Hepatocyte (in vitro differentiated cells): ENCODE measurements at regions not wholly inside any gene's neighbourhood (a gene's known extent, or its start where the extent isn't known, plus 50 kb on each side); places are given as distances from the start of the nearest gene placed in this dataset.

Experiments used
- DNase-seq: peaks from one replicate; pipeline ENCODE4 v3.0.0-alpha.2; 2016; ENCODE audit warnings: low spot score
- H2AFZ ChIP-seq: fragments of 200-600 bp; sonication (generic); 2 replicates; pipeline ENCODE4 v1.6.0; 2016; ENCODE audit warnings: antibody characterized with exemption, mild to moderate bottlenecking
- H3K27ac ChIP-seq: fragments of 200-600 bp; sonication (generic); 2 replicates; pipeline ENCODE4 v1.5.1; 2016; ENCODE audit warnings: mild to moderate bottlenecking
- H3K27me3 ChIP-seq: fragments of 200-600 bp; sonication (generic); 2 replicates; pipeline ENCODE4 v1.6.1; 2016
- H3K36me3 ChIP-seq: fragments of 200-600 bp; sonication (generic); replicated peaks from 2 replicates; pipeline ENCODE4 v1.5.1; 2016; ENCODE audit warnings: low read depth; ENCODE audit not compliant: insufficient read depth
- H3K4me1 ChIP-seq: fragments of 200-600 bp; sonication (generic); 2 replicates; pipeline ENCODE4 v1.5.1; 2016; ENCODE audit warnings: mild to moderate bottlenecking, moderate library complexity; ENCODE audit not compliant: insufficient read depth
- H3K4me2 ChIP-seq: fragments of 200-600 bp; sonication (generic); 2 replicates; pipeline ENCODE4 v1.6.0; 2016
- H3K4me3 ChIP-seq: fragments of 200-600 bp; sonication (generic); 2 replicates; pipeline ENCODE4 v1.5.1; 2016; ENCODE audit warnings: mild to moderate bottlenecking
- H3K79me2 ChIP-seq: fragments of 200-600 bp; sonication (generic); 2 replicates; pipeline ENCODE4 v1.6.0; 2017; ENCODE audit warnings: mild to moderate bottlenecking
- H3K9me2 ChIP-seq: fragments of 200-600 bp; sonication (generic); replicated peaks from 2 replicates; pipeline ENCODE4 v1.6.0; 2017; ENCODE audit warnings: mild to moderate bottlenecking; ENCODE audit not compliant: insufficient read depth
- H3K9me3 ChIP-seq: fragments of 200-600 bp; sonication (generic); 2 replicates; pipeline ENCODE4 v1.5.1; 2016; ENCODE audit warnings: low read depth, mild to moderate bottlenecking
- H4K20me1 ChIP-seq: fragments of 200-600 bp; sonication (generic); 2 replicates; pipeline ENCODE4 v1.6.0; 2016; ENCODE audit warnings: mild to moderate bottlenecking; ENCODE audit not compliant: insufficient read depth, poor library complexity, severe bottlenecking
- EZH2 ChIP-seq: fragments of 200-600 bp; sonication (generic); IDR thresholded peaks from 2 replicates; pipeline ENCODE4 v1.6.1; 2016; ENCODE audit warnings: antibody characterized with exemption, mild to moderate bottlenecking, borderline replicate concordance
- EZH2phosphoT487 ChIP-seq: fragments of 200-600 bp; sonication (generic); IDR thresholded peaks from one replicate; pipeline ENCODE4 v1.6.1; 2018; ENCODE audit warnings: antibody characterized with exemption, mild to moderate bottlenecking, low read depth, moderate library complexity; ENCODE audit not compliant: unreplicated experiment, severe bottlenecking
- WGBS: methylation state at CpG from one replicate; pipeline ENCODE4 v1.1.6; 2016; ENCODE audit warnings: low lambda C conversion rate; ENCODE audit errors: missing lambda C conversion rate; 5-methylcytosine and 5-hydroxymethylcytosine counted together
- TF ChIP-seq, protein P1 (sequence below): fragments of 200-600 bp; sonication (generic); IDR thresholded peaks from 2 replicates; pipeline ENCODE4 v1.5.1; 2016; ENCODE audit warnings: antibody characterized with exemption, mild to moderate bottlenecking; ENCODE audit not compliant: poor library complexity

GRCh38 chr2:14720739-14721138 lies 88.2 kb downstream of the LRATD1 start:
- H4K20me1 ChIP-seq = no peaks in the 10 kb centered on the region
- no peaks in the 10 kb centered on the region for H3K79me2 ChIP-seq
- TF ChIP-seq, protein P1, sequence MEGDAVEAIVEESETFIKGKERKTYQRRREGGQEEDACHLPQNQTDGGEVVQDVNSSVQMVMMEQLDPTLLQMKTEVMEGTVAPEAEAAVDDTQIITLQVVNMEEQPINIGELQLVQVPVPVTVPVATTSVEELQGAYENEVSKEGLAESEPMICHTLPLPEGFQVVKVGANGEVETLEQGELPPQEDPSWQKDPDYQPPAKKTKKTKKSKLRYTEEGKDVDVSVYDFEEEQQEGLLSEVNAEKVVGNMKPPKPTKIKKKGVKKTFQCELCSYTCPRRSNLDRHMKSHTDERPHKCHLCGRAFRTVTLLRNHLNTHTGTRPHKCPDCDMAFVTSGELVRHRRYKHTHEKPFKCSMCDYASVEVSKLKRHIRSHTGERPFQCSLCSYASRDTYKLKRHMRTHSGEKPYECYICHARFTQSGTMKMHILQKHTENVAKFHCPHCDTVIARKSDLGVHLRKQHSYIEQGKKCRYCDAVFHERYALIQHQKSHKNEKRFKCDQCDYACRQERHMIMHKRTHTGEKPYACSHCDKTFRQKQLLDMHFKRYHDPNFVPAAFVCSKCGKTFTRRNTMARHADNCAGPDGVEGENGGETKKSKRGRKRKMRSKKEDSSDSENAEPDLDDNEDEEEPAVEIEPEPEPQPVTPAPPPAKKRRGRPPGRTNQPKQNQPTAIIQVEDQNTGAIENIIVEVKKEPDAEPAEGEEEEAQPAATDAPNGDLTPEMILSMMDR = no peak
- TF ChIP-seq EZH2 (no peak), EZH2phosphoT487 (no peak)
- H3K36me3 ChIP-seq = no peaks in the 10 kb centered on the region
- 77% methylated on average over 2 of the region's 2 CpGs for WGBS
- H3K9me3 ChIP-seq = no peaks in the 10 kb centered on the region
- H3K4me3 ChIP-seq = no peak overlapping the region
- no peak for DNase-seq
- H3K4me1 ChIP-seq = no peaks in the 10 kb centered on the region
- no peak overlapping the region for H2AFZ ChIP-seq
- no peaks in the 10 kb centered on the region for H3K9me2 ChIP-seq
- H3K4me2 ChIP-seq = no peak overlapping the region
- H3K27me3 ChIP-seq = no peaks in the 10 kb centered on the region
- no peak overlapping the region for H3K27ac ChIP-seq

- H4K20me1 ChIP-seq = no peaks in the 10 kb centered on the region
- no peaks in the 10 kb centered on the region for H3K36me3 ChIP-seq
- no peak overlapping the region for H3K4me2 ChIP-seq
- no peak for DNase-seq
- H3K4me3 ChIP-seq = no peak overlapping the region
- H3K9me2 ChIP-seq = no peaks in the 10 kb centered on the region
- no peaks in the 10 kb centered on the region for H3K27me3 ChIP-seq
- H2AFZ ChIP-seq = no peak overlapping the region
- no peaks in the 10 kb centered on the region for H3K9me3 ChIP-seq
- 49% methylated on average over 3 of the region's 3 CpGs for WGBS
- H3K4me1 ChIP-seq = no peaks in the 10 kb centered on the region
- H3K79me2 ChIP-seq = no peaks in the 10 kb centered on the region
- H3K27ac ChIP-seq = no peak overlapping the region
- TF ChIP-seq EZH2phosphoT487 (no peak), EZH2 (no peak)
- TF ChIP-seq, protein P1 = no peak
Observed at GRCh38 chr2:14722904-14723570, 90.5 kb downstream of the LRATD1 start.

DNA sequence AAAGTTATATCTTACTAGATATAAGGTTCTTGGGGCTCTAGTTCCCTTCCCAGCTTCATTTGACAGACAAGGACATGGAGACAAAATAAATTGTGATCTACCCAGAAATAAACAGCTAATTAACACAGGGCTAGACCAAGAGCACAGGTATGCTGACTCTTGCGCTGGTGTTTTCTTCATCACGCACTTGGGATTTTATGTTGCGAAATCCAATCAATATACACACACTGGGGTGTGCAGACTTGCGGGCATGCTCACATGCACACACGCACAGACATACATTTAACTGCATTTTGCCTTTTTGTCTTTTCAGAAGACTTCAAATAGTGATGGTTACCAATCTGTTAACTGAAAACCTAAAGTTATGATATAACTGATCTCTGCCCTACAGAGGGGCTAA lies 91.2 kb downstream of the LRATD1 start:
- H3K27ac ChIP-seq = no peak overlapping the region
- H3K9me2 ChIP-seq = no peaks in the 10 kb centered on the region
- no peaks in the 10 kb centered on the region for H3K9me3 ChIP-seq
- WGBS = 74% methylated on average over 5 of the region's 5 CpGs
- no peaks in the 10 kb centered on the region for H3K79me2 ChIP-seq
- H3K4me1 ChIP-seq = no peaks in the 10 kb centered on the region
- DNase-seq = no peak
- no peaks in the 10 kb centered on the region for H4K20me1 ChIP-seq
- H3K36me3 ChIP-seq = no peaks in the 10 kb centered on the region
- H2AFZ ChIP-seq = no peak overlapping the region
- TF ChIP-seq EZH2phosphoT487 (no peak), EZH2 (no peak)
- TF ChIP-seq, protein P1 = no peak
- no peaks in the 10 kb centered on the region for H3K27me3 ChIP-seq
- no peak overlapping the region for H3K4me2 ChIP-seq
- H3K4me3 ChIP-seq = no peak overlapping the region

DNA sequence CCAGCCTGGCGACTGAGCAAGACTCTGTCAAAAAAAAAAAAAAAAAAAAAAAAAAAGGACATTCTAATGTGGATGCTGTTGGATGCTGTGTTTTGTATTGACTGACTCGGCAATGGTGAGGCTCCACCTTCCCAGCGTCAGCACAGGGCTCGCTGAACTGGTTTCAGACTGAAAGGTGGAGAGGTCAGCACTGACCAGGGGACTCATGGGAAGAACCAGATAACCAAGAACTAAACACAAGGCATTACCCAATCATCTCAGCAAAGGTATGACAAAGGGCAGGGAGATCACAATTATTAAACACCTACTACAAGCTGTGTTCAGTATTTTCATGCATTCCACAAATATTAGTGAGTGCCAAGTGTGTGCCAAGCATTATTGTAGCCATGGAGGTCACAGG lies 103.2 kb downstream of the LRATD1 start:
- no peaks in the 10 kb centered on the region for H3K9me3 ChIP-seq
- no peaks in the 10 kb centered on the region for H3K27me3 ChIP-seq
- DNase-seq = no peak
- no peaks in the 10 kb centered on the region for H3K36me3 ChIP-seq
- no peak for TF ChIP-seq EZH2phosphoT487
- TF ChIP-seq EZH2 = no peak
- TF ChIP-seq, protein P1 = no peak
- no peaks in the 10 kb centered on the region for H3K4me1 ChIP-seq
- no peaks in the 10 kb centered on the region for H4K20me1 ChIP-seq
- 76% methylated on average over 4 of the region's 4 CpGs for WGBS
- no peaks in the 10 kb centered on the region for H3K9me2 ChIP-seq
- no peak overlapping the region for H3K27ac ChIP-seq
- no peak overlapping the region for H3K4me2 ChIP-seq
- H3K79me2 ChIP-seq = no peaks in the 10 kb centered on the region
- no peak overlapping the region for H3K4me3 ChIP-seq
- no peak overlapping the region for H2AFZ ChIP-seq
